Loucy (cell line): ENCODE measurements at regions not wholly inside any gene's neighbourhood (a gene's known extent, or its start where the extent isn't known, plus 50 kb on each side); places are given as distances from the start of the nearest gene placed in this dataset.

Experiments
- EZH2phosphoT487 ChIP-seq: fragments of 200-600 bp; IDR thresholded peaks from 2 replicates; pipeline ENCODE4 v1.6.1; 2018; ENCODE audit warnings: antibody characterized with exemption, mild to moderate bottlenecking, moderate library complexity, borderline replicate concordance
- TF ChIP-seq, protein P1 (sequence below): fragments of 200-600 bp; sonication (generic); conservative IDR thresholded peaks from 2 replicates; pipeline ENCODE4 v1.5.1; 2014; ENCODE audit warnings: mild to moderate bottlenecking, antibody characterized with exemption, low read length

DNA sequence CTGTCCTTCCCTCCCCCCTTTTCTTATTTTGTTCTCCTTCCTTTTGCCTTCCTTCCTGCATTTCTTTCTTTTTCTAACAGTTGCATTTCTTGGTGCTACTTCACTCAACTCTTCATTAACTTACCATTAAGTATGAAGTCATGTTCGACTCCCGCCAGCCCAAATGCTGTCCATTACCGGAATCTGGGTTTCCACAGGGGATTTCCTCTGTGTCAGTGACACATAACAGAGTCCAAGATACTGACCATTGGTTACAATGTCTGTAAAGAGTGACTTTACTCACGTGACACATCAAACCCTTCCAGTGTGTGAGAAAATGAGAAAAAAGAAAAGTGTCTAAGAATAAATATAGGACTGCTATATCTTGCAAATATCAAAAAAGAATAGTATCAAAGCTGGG lies 500.0 kb upstream of the FRG1 start:
- TF ChIP-seq, protein P1, sequence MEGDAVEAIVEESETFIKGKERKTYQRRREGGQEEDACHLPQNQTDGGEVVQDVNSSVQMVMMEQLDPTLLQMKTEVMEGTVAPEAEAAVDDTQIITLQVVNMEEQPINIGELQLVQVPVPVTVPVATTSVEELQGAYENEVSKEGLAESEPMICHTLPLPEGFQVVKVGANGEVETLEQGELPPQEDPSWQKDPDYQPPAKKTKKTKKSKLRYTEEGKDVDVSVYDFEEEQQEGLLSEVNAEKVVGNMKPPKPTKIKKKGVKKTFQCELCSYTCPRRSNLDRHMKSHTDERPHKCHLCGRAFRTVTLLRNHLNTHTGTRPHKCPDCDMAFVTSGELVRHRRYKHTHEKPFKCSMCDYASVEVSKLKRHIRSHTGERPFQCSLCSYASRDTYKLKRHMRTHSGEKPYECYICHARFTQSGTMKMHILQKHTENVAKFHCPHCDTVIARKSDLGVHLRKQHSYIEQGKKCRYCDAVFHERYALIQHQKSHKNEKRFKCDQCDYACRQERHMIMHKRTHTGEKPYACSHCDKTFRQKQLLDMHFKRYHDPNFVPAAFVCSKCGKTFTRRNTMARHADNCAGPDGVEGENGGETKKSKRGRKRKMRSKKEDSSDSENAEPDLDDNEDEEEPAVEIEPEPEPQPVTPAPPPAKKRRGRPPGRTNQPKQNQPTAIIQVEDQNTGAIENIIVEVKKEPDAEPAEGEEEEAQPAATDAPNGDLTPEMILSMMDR = no peak
- TF ChIP-seq EZH2phosphoT487 = no peak
